ENCODE measurements at regions not wholly inside any gene's neighbourhood (a gene's known extent, or its start where the extent isn't known, plus 50 kb on each side); places are given as distances from the start of the nearest gene placed in this dataset.

GRCh38 chr5:54862036-54862435 is 123.4 kb downstream of the ESM1 start:
- Histone ChIP-seq H3K9me3 (ENCODE audit: insufficient read depth, low read depth, low read length) (peaks cover 7% of the 10 kb centered on the region; the same call in 1 of the 2 replicates), H3K9ac (ENCODE audit: low read depth, low read length, poor library complexity, severe bottlenecking) (no peak overlapping the region), H3K4me1 (ENCODE audit: insufficient read depth, low read length, poor library complexity, severe bottlenecking) (no peaks in the 10 kb centered on the region), H2AFZ (ENCODE audit: low read length) (no peak overlapping the region), H3K27me3 (ENCODE audit: insufficient read depth, low read length, poor library complexity, severe bottlenecking) (no peaks in the 10 kb centered on the region), H3K4me2 (ENCODE audit: low read depth, low read length, poor library complexity, severe bottlenecking) (no peak overlapping the region), H3F3A (ENCODE audit: low read depth) (no peaks in the 10 kb centered on the region), H3K79me2 (ENCODE audit: insufficient read depth, low read length) (no peaks in the 10 kb centered on the region), H3K36me3 (ENCODE audit: insufficient read depth, low read length) (no peaks in the 10 kb centered on the region), H4K20me1 (ENCODE audit: insufficient read depth, low read length, poor library complexity, severe bottlenecking) (no peaks in the 10 kb centered on the region), H3K4me3 (ENCODE audit: low read length, poor library complexity, severe bottlenecking) (no peak overlapping the region), H3K9me2 (replicated peaks; ENCODE audit: low read depth, low read length) (no peaks in the 10 kb centered on the region)
- TF ChIP-seq CTCF (conservative IDR thresholded peaks at IDR 0.05; ENCODE audit: low read length) (no peak), EZH2phosphoT487 (IDR thresholded peaks at IDR 0.05; ENCODE audit: borderline replicate concordance) (no peak)

GRCh38 chr5:54861212-54861894 is 124.0 kb downstream of the ESM1 start:
- Histone ChIP-seq H3K9me3 (ENCODE audit: insufficient read depth, low read depth, low read length) (peaks cover 7% of the 10 kb centered on the region; the same call in 1 of the 2 replicates), H3K4me1 (ENCODE audit: insufficient read depth, low read length, poor library complexity, severe bottlenecking) (no peaks in the 10 kb centered on the region), H3K79me2 (ENCODE audit: insufficient read depth, low read length) (no peaks in the 10 kb centered on the region), H3K9ac (ENCODE audit: low read depth, low read length, poor library complexity, severe bottlenecking) (no peak overlapping the region), H3F3A (ENCODE audit: low read depth) (no peaks in the 10 kb centered on the region), H3K27me3 (ENCODE audit: insufficient read depth, low read length, poor library complexity, severe bottlenecking) (no peaks in the 10 kb centered on the region), H3K36me3 (ENCODE audit: insufficient read depth, low read length) (no peaks in the 10 kb centered on the region), H4K20me1 (ENCODE audit: insufficient read depth, low read length, poor library complexity, severe bottlenecking) (no peaks in the 10 kb centered on the region), H3K4me2 (ENCODE audit: low read depth, low read length, poor library complexity, severe bottlenecking) (no peak overlapping the region), H2AFZ (ENCODE audit: low read length) (no peak overlapping the region), H3K4me3 (ENCODE audit: low read length, poor library complexity, severe bottlenecking) (no peak overlapping the region), H3K9me2 (replicated peaks; ENCODE audit: low read depth, low read length) (no peaks in the 10 kb centered on the region)
- no peak for TF ChIP-seq EZH2phosphoT487 (IDR thresholded peaks at IDR 0.05; ENCODE audit: borderline replicate concordance)
- TF ChIP-seq CTCF (conservative IDR thresholded peaks at IDR 0.05; ENCODE audit: low read length): no peak

- H3K36me3 ChIP-seq (ENCODE audit: insufficient read depth, low read length): no peaks in the 10 kb centered on the region
- H4K20me1 ChIP-seq (ENCODE audit: insufficient read depth, low read length, poor library complexity, severe bottlenecking): no peaks in the 10 kb centered on the region
- H2AFZ ChIP-seq (ENCODE audit: low read length): no peak overlapping the region
- no peaks in the 10 kb centered on the region for H3K4me1 ChIP-seq (ENCODE audit: insufficient read depth, low read length, poor library complexity, severe bottlenecking)
- H3K9me3 ChIP-seq (ENCODE audit: insufficient read depth, low read depth, low read length): peaks cover 7% of the 10 kb centered on the region; the same call in 1 of the 2 replicates
- H3K9me2 ChIP-seq (replicated peaks; ENCODE audit: low read depth, low read length): no peaks in the 10 kb centered on the region
- no peaks in the 10 kb centered on the region for H3K27me3 ChIP-seq (ENCODE audit: insufficient read depth, low read length, poor library complexity, severe bottlenecking)
- no peak overlapping the region for H3K4me2 ChIP-seq (ENCODE audit: low read depth, low read length, poor library complexity, severe bottlenecking)
- H3K79me2 ChIP-seq (ENCODE audit: insufficient read depth, low read length): no peaks in the 10 kb centered on the region
- no peaks in the 10 kb centered on the region for H3F3A ChIP-seq (ENCODE audit: low read depth)
- no peak overlapping the region for H3K9ac ChIP-seq (ENCODE audit: low read depth, low read length, poor library complexity, severe bottlenecking)
- no peak overlapping the region for H3K4me3 ChIP-seq (ENCODE audit: low read length, poor library complexity, severe bottlenecking)
- TF ChIP-seq EZH2phosphoT487 (IDR thresholded peaks at IDR 0.05; ENCODE audit: borderline replicate concordance) (no peak), CTCF (conservative IDR thresholded peaks at IDR 0.05; ENCODE audit: low read length) (no peak)
Observed at GRCh38 chr5:54860321-54860720, 125.1 kb downstream of the ESM1 start.

Data from Loucy (cell line).